ENCODE measurements at regions not wholly inside any gene's neighbourhood (a gene's known extent, or its start where the extent isn't known, plus 50 kb on each side); places are given as distances from the start of the nearest gene placed in this dataset.
A peak's percentile ranks its signal among the peaks of the same experiment; 100 is the strongest.

GRCh38 chr21:35938446-35938845 is 121.9 kb downstream of the SETD4 start:
- DNase-seq (ENCODE audit: low read depth, low spot score) = no peak

GRCh38 chr21:35933466-35933865 is 126.9 kb downstream of the SETD4 start:
- DNase-seq (ENCODE audit: low read depth, low spot score) = peak; percentile 63

GRCh38 chr21:35932232-35932911 is 128.0 kb downstream of the SETD4 start:
- peak; percentile 81 for DNase-seq (ENCODE audit: low read depth, low spot score)

- no peak for DNase-seq (ENCODE audit: low read depth, low spot score)
Measured at GRCh38 chr21:35929901-35930300, 130.4 kb downstream of the SETD4 start.

GRCh38 chr21:35927262-35927661 is 133.1 kb downstream of the SETD4 start:
- no peak for DNase-seq (ENCODE audit: low read depth, low spot score)

- no peak for DNase-seq (ENCODE audit: low read depth, low spot score)
Measured at GRCh38 chr21:35926003-35926740, 134.2 kb downstream of the SETD4 start.

- peak; percentile 92 for DNase-seq (ENCODE audit: low read depth, low spot score)
Measured at GRCh38 chr21:35925497-35925896, 134.8 kb downstream of the SETD4 start.

- DNase-seq (ENCODE audit: low read depth, low spot score) = no peak
Measured at GRCh38 chr21:35924714-35925301, 135.5 kb downstream of the SETD4 start.

GRCh38 chr21:35923971-35924370 is 136.4 kb downstream of the SETD4 start:
- DNase-seq (ENCODE audit: low read depth, low spot score) = no peak

- DNase-seq (ENCODE audit: low read depth, low spot score) = no peak
Measured at GRCh38 chr21:35922618-35923017, 137.7 kb downstream of the SETD4 start.

GRCh38 chr21:35921471-35921870 is 138.9 kb downstream of the SETD4 start:
- DNase-seq (ENCODE audit: low read depth, low spot score) = no peak

- DNase-seq (ENCODE audit: low read depth, low spot score) = no peak
Measured at GRCh38 chr21:35920436-35920835, 139.9 kb downstream of the SETD4 start.

GRCh38 chr21:35915030-35915429 is 145.3 kb downstream of the SETD4 start:
- no peak for DNase-seq (ENCODE audit: low read depth, low spot score)

- no peak for DNase-seq (ENCODE audit: low read depth, low spot score)
Measured at GRCh38 chr21:35911412-35912191, 148.7 kb downstream of the SETD4 start.

- no peak for DNase-seq (ENCODE audit: low read depth, low spot score)
Measured at GRCh38 chr21:35909456-35910223, 150.7 kb downstream of the SETD4 start.

GRCh38 chr21:35908311-35909078 is 151.8 kb downstream of the SETD4 start:
- DNase-seq (ENCODE audit: low read depth, low spot score) = no peak

- DNase-seq (ENCODE audit: low read depth, low spot score) = no peak
Measured at GRCh38 chr21:35906586-35906985, 153.7 kb downstream of the SETD4 start.

GRCh38 chr21:35905963-35906345 is 154.4 kb downstream of the SETD4 start:
- DNase-seq (ENCODE audit: low read depth, low spot score) = no peak

- no peak for DNase-seq (ENCODE audit: low read depth, low spot score)
Measured at GRCh38 chr21:35905096-35905962, 155.0 kb downstream of the SETD4 start.

Data from pulmonary artery endothelial cell (primary cell).